ENCODE measurements at regions not wholly inside any gene's neighbourhood (a gene's known extent, or its start where the extent isn't known, plus 50 kb on each side); places are given as distances from the start of the nearest gene placed in this dataset.

DNA sequence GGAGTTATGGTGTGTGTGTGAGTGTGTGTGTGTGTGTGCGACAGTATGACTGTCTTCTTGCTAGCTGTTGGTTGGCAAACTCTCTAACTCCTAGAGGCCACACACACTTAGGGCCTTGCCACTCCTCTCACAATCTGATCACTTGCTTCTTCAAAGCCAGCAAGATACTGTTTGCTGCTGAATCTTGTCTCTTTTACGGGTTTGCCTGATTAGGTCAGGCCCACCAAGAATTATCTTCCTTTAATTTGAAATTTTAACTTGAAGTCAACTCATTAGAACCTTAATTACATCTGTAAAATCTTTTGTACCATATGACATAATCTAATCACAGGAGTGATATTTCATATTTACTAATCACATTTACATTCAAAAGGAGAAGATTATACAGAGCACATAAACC, 359.2 kb upstream of the SGCG start:
- TF ChIP-seq, protein P1, sequence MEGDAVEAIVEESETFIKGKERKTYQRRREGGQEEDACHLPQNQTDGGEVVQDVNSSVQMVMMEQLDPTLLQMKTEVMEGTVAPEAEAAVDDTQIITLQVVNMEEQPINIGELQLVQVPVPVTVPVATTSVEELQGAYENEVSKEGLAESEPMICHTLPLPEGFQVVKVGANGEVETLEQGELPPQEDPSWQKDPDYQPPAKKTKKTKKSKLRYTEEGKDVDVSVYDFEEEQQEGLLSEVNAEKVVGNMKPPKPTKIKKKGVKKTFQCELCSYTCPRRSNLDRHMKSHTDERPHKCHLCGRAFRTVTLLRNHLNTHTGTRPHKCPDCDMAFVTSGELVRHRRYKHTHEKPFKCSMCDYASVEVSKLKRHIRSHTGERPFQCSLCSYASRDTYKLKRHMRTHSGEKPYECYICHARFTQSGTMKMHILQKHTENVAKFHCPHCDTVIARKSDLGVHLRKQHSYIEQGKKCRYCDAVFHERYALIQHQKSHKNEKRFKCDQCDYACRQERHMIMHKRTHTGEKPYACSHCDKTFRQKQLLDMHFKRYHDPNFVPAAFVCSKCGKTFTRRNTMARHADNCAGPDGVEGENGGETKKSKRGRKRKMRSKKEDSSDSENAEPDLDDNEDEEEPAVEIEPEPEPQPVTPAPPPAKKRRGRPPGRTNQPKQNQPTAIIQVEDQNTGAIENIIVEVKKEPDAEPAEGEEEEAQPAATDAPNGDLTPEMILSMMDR (IDR thresholded peaks at IDR 0.05): no peak
- TF ChIP-seq POLR2AphosphoS5 (IDR thresholded peaks at IDR 0.05) (no peak), POLR2A (IDR thresholded peaks at IDR 0.05) (no peak)
